ENCODE measurements at regions not wholly inside any gene's neighbourhood (a gene's known extent, or its start where the extent isn't known, plus 50 kb on each side); places are given as distances from the start of the nearest gene placed in this dataset.

DNA sequence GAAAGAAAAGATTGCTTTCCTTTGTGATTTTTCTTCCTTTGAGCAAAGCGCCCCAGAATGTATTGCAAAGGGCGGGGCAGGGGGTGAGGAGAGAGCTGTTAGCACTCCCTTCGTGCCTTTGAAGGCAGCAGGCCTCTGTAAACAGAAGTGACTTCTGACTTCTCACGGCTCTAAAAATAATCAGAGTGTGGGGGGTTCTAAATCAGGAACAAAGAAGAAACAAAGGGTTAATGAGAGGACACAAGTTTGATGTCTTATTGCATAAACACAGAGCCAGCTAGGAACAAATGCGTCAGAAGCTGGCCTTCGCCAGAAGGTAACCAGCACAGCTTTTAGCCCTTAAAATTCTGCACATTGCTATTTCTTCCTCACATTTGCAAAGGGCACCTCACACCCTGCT lies 626.2 kb downstream of the MID1IP1 start:
- no peak for DNase-seq
- Histone ChIP-seq H3K27me3 (ENCODE audit: control insufficient read depth, insufficient read depth, low read length) (peaks cover 9% of the 10 kb centered on the region), H3K4me3 (ENCODE audit: insufficient read depth, low read depth, low read length) (no peak overlapping the region), H4K5ac (ENCODE audit: low read depth, low read length) (no peak overlapping the region), H4K20me1 (ENCODE audit: insufficient read depth, low read length) (no peaks in the 10 kb centered on the region), H3K4ac (ENCODE audit: low read depth, low read length) (no peak overlapping the region), H2AFZ (replicated peaks; ENCODE audit: low read length, poor library complexity) (no peak overlapping the region), H3K9me3 (ENCODE audit: control insufficient read depth, insufficient read depth, low read length) (no peaks in the 10 kb centered on the region), H2BK120ac (ENCODE audit: low read depth, low read length) (no peak overlapping the region), H3K56ac (ENCODE audit: extremely low read depth, insufficient read depth, low read length) (no peak overlapping the region), H2AK5ac (ENCODE audit: low read depth, low read length) (no peak overlapping the region), H3K79me1 (ENCODE audit: low read depth in 1 of 2, low read length in 2 of 2) (no peaks in the 10 kb centered on the region), H3K9ac (ENCODE audit: low read depth, low read length) (no peak overlapping the region), H3K23ac (ENCODE audit: low read depth, low read length) (no peak overlapping the region), H2BK20ac (ENCODE audit: low read depth, low read length) (no peak overlapping the region), H2BK15ac (ENCODE audit: low read depth, low read length) (no peak overlapping the region), H4K8ac (ENCODE audit: low read depth in 2 of 2, low read length in 2 of 2) (no peak overlapping the region), H3K4me2 (ENCODE audit: low read depth, low read length) (no peak overlapping the region), H2BK5ac (ENCODE audit: low read depth, low read length, poor library complexity, severe bottlenecking) (no peak overlapping the region), H2AK9ac (replicated peaks; ENCODE audit: low read depth, low read length, poor library complexity) (no peak overlapping the region), H3K4me1 (ENCODE audit: control insufficient read depth, insufficient read depth, low read length) (no peaks in the 10 kb centered on the region; the same call in 1 of the 2 replicates), H4K91ac (ENCODE audit: insufficient read depth, low read depth, low read length) (no peak overlapping the region), H3K9me1 (ENCODE audit: insufficient read depth, low read length) (no peaks in the 10 kb centered on the region), H3K14ac (replicated peaks; ENCODE audit: low read depth, low read length) (no peak overlapping the region), H3K18ac (ENCODE audit: low read depth, low read length) (no peak overlapping the region), H3K27ac (ENCODE audit: insufficient read depth, low read length) (no peak overlapping the region), H3K36me3 (ENCODE audit: control insufficient read depth, insufficient read depth, low read length) (no peaks in the 10 kb centered on the region)
- intact Hi-C loops (cut with micrococcal nuclease) (no loop called here), in situ Hi-C loops (cut with MboI; ENCODE audit: low sequenced_read_pairs) (no loop called here), dilution Hi-C loops (cut with HindIII; ENCODE audit: low sequenced_read_pairs, unreplicated experiment) (no loop called here)
- TF ChIP-seq, protein P1, sequence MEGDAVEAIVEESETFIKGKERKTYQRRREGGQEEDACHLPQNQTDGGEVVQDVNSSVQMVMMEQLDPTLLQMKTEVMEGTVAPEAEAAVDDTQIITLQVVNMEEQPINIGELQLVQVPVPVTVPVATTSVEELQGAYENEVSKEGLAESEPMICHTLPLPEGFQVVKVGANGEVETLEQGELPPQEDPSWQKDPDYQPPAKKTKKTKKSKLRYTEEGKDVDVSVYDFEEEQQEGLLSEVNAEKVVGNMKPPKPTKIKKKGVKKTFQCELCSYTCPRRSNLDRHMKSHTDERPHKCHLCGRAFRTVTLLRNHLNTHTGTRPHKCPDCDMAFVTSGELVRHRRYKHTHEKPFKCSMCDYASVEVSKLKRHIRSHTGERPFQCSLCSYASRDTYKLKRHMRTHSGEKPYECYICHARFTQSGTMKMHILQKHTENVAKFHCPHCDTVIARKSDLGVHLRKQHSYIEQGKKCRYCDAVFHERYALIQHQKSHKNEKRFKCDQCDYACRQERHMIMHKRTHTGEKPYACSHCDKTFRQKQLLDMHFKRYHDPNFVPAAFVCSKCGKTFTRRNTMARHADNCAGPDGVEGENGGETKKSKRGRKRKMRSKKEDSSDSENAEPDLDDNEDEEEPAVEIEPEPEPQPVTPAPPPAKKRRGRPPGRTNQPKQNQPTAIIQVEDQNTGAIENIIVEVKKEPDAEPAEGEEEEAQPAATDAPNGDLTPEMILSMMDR (conservative IDR thresholded peaks at IDR 0.05; ENCODE audit: low read depth, low read length), result no peak
- no peak for TF ChIP-seq MAZ (IDR thresholded peaks at IDR 0.05; ENCODE audit: borderline replicate concordance, low read depth, low read length)
- TF ChIP-seq BHLHE40 (IDR thresholded peaks at IDR 0.05; ENCODE audit: low read depth, low read length), result no peak
- TF ChIP-seq NFE2L2 (IDR thresholded peaks at IDR 0.05; ENCODE audit: low read depth, low read length), result no peak
- no peak for TF ChIP-seq MAFK (IDR thresholded peaks at IDR 0.05; ENCODE audit: low read depth, low read length)
- CTCF ChIA-PET, result no interaction called here
- POLR2A ChIA-PET (ENCODE audit: unreplicated experiment), result no interaction called here
- BruUV-seq (replicated peaks), result no TSS peak
- no peak for ATAC-seq (ENCODE audit: low read depth)
- WGBS, 2 experiments (ENCODE audit: extremely low coverage in 2 of 2, insufficient read length in 1 of 2), result no CpG with 5 or more reads among the region's 6 CpGs

Data from IMR-90 (cell line).